GM21529 (cell line): ENCODE measurements at regions not wholly inside any gene's neighbourhood (a gene's known extent, or its start where the extent isn't known, plus 50 kb on each side); places are given as distances from the start of the nearest gene placed in this dataset.
"Not testable (repeated sequence)": the region's sequence is repeated elsewhere in the genome, so short reads cannot be mapped to it uniquely, and the experiment has no call there.

Experiments used
- ATAC-seq: cut with Tn5 transposase; IDR thresholded peaks from one replicate; pipeline ENCODE4 v1.9.1; 2021; ENCODE audit not compliant: unreplicated experiment

DNA sequence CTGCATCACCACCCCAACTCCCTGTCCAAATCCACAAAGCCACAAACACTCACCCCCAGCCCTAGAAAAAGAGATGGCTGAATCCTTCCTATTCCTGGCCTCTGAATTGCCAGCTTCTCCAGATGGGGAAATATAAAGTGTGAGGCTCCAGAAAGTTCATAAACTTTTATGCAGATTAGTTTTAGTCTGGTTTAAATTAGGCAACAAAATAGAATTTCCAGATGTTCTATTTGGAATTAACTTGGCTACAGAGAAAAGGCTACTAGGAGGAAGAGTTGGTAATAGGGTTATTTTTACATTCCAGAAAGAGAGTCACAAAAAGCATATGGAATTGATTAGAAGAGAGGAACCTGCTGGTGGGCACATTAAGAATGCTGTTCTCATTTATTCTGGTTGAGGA lies 56.0 kb downstream of the EN1 start:
- no peak for ATAC-seq

GRCh38 chr2:118786746-118787145 lies 60.7 kb downstream of the EN1 start:
- ATAC-seq = no peak

DNA sequence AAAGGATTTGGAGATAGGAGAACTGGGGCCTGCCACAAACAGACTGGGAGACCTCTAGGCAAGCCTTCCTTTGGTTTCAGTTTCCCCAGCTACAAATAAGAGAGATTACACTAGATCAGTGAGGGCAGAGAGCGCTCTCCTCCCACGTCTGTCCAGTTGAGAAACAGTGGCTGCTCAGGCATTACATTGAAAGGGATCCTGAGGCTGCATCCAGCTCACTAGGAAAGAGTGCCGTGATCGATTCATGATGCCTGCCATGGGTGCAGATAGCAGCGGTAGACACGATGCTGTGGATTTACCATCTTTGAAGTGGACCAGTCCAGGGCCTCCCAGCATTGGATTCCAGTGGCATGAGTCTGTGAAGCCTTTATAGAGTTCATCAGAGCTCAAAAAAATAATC lies 62.6 kb downstream of the EN1 start:
- ATAC-seq = no peak

GRCh38 chr2:118779362-118779761 lies 68.1 kb downstream of the EN1 start:
- ATAC-seq = no peak

- ATAC-seq = no peak
Observed at GRCh38 chr2:118774458-118775133, 72.9 kb downstream of the EN1 start.

GRCh38 chr2:118773826-118774225 lies 73.6 kb downstream of the EN1 start:
- no peak for ATAC-seq

DNA sequence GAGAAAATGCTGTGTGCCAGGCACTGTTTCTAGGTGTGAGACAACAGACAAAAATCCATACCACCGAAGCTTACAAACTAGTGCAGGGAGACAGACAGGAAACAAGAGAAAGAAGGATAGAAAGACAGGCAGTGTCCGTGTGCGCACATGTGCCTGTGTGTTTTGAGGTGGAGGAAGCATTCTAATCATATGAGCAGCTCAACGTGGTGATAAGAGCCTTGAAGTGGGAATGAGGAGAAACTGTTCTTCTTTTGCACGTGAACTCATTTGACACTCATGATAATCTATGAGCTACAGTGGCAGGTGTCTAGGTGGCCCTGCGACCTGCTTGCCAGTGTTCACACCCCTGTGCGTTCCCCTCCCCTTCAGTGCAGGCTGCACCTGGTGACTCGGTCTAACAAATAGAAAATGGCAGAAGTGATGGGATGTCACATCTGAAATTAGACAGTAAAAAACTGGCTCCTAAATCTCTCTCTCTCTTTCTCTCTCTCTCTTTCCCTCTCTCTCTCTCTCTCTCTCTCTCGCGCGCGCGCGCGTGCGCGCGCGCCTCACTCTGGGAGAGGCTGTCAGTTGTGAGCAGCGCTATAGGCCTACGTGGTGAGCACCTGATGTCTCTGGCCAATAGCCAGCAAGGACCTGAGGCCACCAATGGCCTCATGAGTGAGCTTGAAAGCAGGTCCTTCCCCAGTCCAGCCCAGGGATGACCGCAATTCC lies 74.8 kb downstream of the EN1 start:
- ATAC-seq = no peak

DNA sequence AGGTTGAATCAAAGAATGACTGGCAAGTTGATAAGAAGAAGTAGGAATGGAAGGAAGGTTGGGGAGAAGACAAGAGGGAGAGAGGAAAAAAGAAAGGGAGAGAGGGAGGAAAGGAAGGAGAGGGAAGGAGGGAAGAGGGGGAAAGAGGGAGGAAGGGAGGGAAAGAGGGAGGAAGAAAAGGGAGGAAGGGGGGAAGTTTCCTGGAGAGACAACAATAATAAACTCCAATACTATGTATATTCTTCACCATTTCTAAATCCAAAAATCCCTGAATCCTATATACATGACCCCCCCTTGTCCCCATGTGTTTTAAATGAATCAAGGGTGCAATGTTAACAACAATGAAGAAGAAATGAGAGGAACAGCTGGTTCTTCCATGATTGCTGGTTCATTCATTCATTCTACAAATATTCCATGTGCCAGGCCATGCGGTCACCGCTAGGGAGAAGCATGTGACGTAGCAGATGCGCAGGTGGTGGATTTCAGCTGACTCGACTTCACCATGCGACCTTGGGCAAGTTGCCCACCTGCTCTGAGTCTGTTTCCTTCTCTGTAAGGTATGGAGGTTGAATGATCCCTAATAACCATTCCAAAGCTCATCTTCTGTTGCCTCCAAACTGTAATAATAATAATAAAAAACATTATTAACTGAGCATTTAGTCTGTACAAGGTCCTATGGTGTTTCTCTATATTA lies 77.6 kb downstream of the EN1 start:
- no peak for ATAC-seq

GRCh38 chr2:118766871-118767270 lies 80.6 kb downstream of the EN1 start:
- no peak for ATAC-seq

- no peak for ATAC-seq
Observed at GRCh38 chr2:118764855-118765254, 82.6 kb downstream of the EN1 start.

- no peak for ATAC-seq
Observed at GRCh38 chr2:118763797-118764196, 83.7 kb downstream of the EN1 start.

DNA sequence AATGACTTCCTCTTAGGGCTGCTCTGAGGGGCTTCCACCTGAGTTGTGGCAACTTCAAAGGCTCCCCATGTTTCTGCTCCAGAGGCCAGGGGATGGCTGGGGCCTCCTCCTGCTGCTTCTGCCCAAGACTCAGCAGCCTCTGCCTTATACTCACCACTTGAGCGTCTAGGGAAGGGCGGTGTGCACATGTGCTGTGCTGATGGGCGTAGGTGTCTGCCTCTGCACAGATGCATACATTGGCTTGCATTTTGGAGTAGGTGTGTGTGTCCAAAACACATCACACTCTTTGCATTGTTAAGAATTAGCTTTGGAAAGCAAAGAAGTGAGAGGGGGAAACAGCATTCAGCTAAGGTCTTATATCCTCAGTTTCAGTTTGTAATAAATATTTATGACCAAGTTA lies 85.2 kb downstream of the EN1 start:
- ATAC-seq = no peak

DNA sequence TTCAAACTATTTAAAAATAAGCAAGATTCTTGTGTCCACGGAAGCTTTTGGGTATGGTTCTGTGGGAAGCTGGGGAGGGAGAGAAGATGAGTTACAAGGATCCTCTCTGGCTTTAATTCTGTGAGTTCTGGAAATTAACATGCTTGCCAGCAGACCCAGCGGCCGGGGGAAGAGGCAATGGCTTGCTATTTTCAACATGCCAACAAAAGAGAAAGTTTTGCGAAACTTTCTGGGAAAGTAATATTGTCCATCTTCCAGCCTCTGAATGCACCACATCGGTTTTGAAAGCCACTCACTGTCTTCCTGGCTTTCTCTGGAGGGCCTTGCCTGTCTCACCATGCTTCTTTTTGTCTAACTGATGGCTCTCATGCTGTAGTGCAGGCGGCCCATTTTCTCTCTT lies 85.7 kb downstream of the EN1 start:
- no peak for ATAC-seq

- no peak for ATAC-seq
Observed at GRCh38 chr2:118755901-118756300, 91.5 kb downstream of the EN1 start.

- no peak for ATAC-seq
Observed at GRCh38 chr2:118755384-118755783, 92.1 kb downstream of the EN1 start.

- no peak for ATAC-seq
Observed at GRCh38 chr2:118752762-118753429, 94.6 kb downstream of the EN1 start.

- no peak for ATAC-seq
Observed at GRCh38 chr2:118750959-118751565, 96.4 kb downstream of the EN1 start.

DNA sequence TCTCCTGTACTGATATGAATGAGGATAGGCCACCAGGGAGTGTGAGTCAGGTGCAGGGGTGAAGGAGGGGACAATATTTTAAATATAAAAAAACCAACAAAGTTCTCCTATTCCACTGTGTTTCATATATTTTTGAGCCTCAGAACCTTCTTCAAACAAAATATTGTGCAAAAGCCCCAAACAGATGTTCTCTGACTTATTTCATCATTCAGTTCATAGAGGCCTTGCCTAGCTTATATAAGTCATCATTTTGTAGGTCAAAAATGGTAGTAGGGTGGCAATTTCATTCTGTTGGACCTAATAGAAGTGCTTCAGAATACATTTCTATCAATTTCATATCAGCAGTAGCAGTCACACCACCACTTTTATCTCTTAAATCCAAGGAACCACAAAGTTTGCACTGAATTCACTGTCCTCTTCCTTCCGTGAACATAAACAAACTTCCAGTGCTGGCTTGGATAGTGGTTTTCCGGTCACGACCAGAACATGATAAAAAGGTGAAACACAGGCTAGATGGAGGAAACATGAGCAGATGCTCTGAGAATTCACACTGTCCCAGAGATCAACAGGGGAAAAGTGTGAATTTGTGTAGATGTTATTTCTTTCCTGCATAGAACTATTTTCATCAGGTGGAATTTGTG lies 99.1 kb downstream of the EN1 start:
- ATAC-seq = no peak

- no peak for ATAC-seq
Observed at GRCh38 chr2:118747637-118748036, 99.8 kb downstream of the EN1 start.

GRCh38 chr2:118747066-118747465 lies 100.4 kb downstream of the EN1 start:
- ATAC-seq = no peak

DNA sequence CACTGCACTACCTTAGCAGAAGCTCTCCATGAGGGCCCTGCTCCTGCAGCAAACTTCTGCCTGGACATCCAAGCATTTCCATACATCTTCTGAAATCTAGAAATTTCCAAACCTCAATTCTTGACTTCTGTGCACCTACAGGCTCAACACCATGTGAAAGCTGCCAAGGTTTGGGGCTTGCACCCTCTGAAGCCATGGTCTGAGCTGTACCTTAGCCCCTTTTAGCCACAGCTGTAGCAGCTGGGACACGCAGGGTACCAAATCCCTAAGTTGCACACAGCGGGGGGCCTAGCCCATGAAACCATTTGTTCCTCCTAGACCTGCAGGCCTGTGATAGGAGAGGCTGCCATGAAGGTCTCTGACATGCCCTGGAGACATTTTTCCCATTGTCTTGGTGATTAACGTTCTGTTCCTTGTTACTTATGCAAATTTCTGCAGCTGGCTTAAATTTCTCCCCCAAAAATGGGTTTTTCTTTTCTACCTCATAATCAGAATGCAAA lies 102.7 kb downstream of the EN1 start:
- not testable (repeated sequence) for ATAC-seq
